ENCODE measurements at regions not wholly inside any gene's neighbourhood (a gene's known extent, or its start where the extent isn't known, plus 50 kb on each side); places are given as distances from the start of the nearest gene placed in this dataset.
"Not testable (repeated sequence)": the region's sequence is repeated elsewhere in the genome, so short reads cannot be mapped to it uniquely, and the experiment has no call there.

DNA sequence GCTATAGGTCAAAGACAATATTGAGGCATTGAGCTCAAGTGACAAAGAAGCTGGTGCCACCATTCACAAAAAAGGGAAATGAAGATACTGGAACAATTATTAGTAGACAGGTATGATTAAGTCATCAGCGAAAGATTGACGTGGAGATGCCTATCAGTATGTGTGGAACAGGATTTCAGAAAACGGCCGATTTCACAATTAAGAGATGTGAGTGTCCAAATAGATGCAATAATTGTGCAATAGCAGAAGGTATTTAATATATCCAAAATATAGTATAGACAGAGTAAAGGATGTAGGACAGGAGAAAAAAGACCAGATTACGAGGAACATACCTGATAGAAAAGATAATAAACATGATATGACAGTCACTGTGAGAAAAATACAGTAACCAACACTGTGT lies 433.1 kb downstream of the C12orf50 start:
- H3K36me3 ChIP-seq = no peaks in the 10 kb centered on the region
- no peaks in the 10 kb centered on the region for H3K27me3 ChIP-seq
- WGBS, 2 donors (ENCODE audit: low coverage in 1 of 2) = 85 to 89% methylated on average over 5 of the region's 5 CpGs
- no peak for DNase-seq
- no peaks in the 10 kb centered on the region for H3K4me1 ChIP-seq
- H3K9me3 ChIP-seq = no peaks in the 10 kb centered on the region
- in situ Hi-C loops (cut with MboI; ENCODE audit: low pct_ligation_motif_present in 1 of 4, low pct_unique_long_range_greater_than_20kb in 1 of 4, low sequenced_read_pairs in 3 of 4) = no loop called here
- H3K27ac ChIP-seq = no peak overlapping the region
- H3K4me3 ChIP-seq = no peak overlapping the region
- TF ChIP-seq EP300 (IDR thresholded peaks at IDR 0.05; ENCODE audit: low read depth) (no peak), POLR2A (IDR thresholded peaks at IDR 0.05) (no peak), POLR2AphosphoS5 (IDR thresholded peaks at IDR 0.05) (no peak)
- TF ChIP-seq, protein P1, sequence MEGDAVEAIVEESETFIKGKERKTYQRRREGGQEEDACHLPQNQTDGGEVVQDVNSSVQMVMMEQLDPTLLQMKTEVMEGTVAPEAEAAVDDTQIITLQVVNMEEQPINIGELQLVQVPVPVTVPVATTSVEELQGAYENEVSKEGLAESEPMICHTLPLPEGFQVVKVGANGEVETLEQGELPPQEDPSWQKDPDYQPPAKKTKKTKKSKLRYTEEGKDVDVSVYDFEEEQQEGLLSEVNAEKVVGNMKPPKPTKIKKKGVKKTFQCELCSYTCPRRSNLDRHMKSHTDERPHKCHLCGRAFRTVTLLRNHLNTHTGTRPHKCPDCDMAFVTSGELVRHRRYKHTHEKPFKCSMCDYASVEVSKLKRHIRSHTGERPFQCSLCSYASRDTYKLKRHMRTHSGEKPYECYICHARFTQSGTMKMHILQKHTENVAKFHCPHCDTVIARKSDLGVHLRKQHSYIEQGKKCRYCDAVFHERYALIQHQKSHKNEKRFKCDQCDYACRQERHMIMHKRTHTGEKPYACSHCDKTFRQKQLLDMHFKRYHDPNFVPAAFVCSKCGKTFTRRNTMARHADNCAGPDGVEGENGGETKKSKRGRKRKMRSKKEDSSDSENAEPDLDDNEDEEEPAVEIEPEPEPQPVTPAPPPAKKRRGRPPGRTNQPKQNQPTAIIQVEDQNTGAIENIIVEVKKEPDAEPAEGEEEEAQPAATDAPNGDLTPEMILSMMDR (IDR thresholded peaks at IDR 0.05) = no peak
- intact Hi-C loops (cut with DNase I; ENCODE audit: low total_unique reads) = no loop called here

GRCh38 chr12:87585882-87586557 lies 443.2 kb downstream of the C12orf50 start:
- Histone ChIP-seq H3K4me1 (no peaks in the 10 kb centered on the region), H3K27me3 (no peaks in the 10 kb centered on the region), H3K9me3 (no peaks in the 10 kb centered on the region), H3K27ac (no peak overlapping the region), H3K36me3 (no peaks in the 10 kb centered on the region), H3K4me3 (no peak overlapping the region)
- no peak for TF ChIP-seq POLR2AphosphoS5 (IDR thresholded peaks at IDR 0.05)
- TF ChIP-seq POLR2A (IDR thresholded peaks at IDR 0.05) = no peak
- TF ChIP-seq EP300 (IDR thresholded peaks at IDR 0.05; ENCODE audit: low read depth) = no peak
- TF ChIP-seq, protein P1 (IDR thresholded peaks at IDR 0.05) = no peak
- in situ Hi-C loops (cut with MboI; ENCODE audit: low pct_ligation_motif_present in 1 of 4, low pct_unique_long_range_greater_than_20kb in 1 of 4, low sequenced_read_pairs in 3 of 4) (no loop called here), intact Hi-C loops (cut with DNase I; ENCODE audit: low total_unique reads) (no loop called here)
- 55 to 58% methylated on average over 2 of the region's 2 CpGs for WGBS, 2 donors (ENCODE audit: low coverage in 1 of 2)
- no peak for DNase-seq

DNA sequence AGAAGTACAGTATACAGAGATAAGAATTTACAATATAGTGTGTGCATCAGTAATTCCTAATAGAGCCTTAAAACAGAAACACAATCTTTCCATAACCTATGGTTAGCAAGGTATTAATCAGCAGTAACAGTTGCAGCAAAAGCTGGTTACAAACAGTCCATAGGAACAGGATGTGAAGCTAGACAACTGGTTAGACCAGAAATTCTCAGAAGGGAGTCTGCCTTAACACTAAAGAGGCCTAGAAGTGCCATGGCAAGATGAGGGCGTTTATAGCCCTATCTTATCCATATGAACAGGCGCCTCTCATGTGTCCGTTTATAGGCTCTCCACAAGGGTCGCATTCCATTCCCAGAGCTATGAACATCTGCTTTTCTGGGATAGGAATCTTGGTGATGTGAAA lies 450.1 kb downstream of the C12orf50 start:
- intact Hi-C loops (cut with DNase I; ENCODE audit: low total_unique reads); H3K9me3 ChIP-seq; H3K36me3 ChIP-seq; H3K4me3 ChIP-seq; in situ Hi-C loops (cut with MboI; ENCODE audit: low pct_ligation_motif_present in 1 of 4, low pct_unique_long_range_greater_than_20kb in 1 of 4, low sequenced_read_pairs in 3 of 4); DNase-seq; H3K27me3 ChIP-seq; H3K27ac ChIP-seq; H3K4me1 ChIP-seq: not testable (repeated sequence)
- WGBS, 2 donors (ENCODE audit: low coverage in 1 of 2) = 71 to 76% methylated on average over 4 of the region's 4 CpGs

DNA sequence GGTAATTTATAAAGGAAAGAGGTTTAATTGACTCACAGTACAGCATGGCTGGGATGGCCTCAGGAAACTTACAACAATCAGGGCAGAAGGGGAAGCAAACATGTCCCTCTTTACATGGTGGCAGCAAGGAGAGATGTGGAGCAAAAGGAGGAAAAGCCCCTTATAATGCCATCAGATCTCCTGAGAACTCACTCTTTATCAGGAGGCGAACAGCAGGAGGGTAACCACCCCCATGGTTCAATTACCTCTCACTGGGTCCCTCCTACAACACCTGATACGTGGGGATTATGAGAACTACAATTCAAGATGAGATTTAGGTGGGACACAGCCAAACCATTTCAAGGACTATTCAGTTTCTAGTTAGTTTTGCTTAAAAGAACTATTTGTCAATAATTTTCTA lies 453.3 kb downstream of the C12orf50 start:
- Histone ChIP-seq H3K36me3 (no peaks in the 10 kb centered on the region), H3K4me3 (no peak overlapping the region), H3K27ac (no peak overlapping the region), H3K9me3 (no peaks in the 10 kb centered on the region), H3K27me3 (no peaks in the 10 kb centered on the region), H3K4me1 (no peaks in the 10 kb centered on the region)
- DNase-seq = no peak
- 47 to 51% methylated on average over 2 of the region's 2 CpGs for WGBS, 2 donors (ENCODE audit: low coverage in 1 of 2)
- in situ Hi-C loops (cut with MboI; ENCODE audit: low pct_ligation_motif_present in 1 of 4, low pct_unique_long_range_greater_than_20kb in 1 of 4, low sequenced_read_pairs in 3 of 4) (no loop called here), intact Hi-C loops (cut with DNase I; ENCODE audit: low total_unique reads) (no loop called here)
- no peak for TF ChIP-seq EP300 (IDR thresholded peaks at IDR 0.05; ENCODE audit: low read depth)
- TF ChIP-seq POLR2AphosphoS5 (IDR thresholded peaks at IDR 0.05) = no peak

- H3K4me3 ChIP-seq; in situ Hi-C loops (cut with MboI; ENCODE audit: low pct_ligation_motif_present in 1 of 4, low pct_unique_long_range_greater_than_20kb in 1 of 4, low sequenced_read_pairs in 3 of 4); H3K27me3 ChIP-seq; H3K27ac ChIP-seq; intact Hi-C loops (cut with DNase I; ENCODE audit: low total_unique reads); H3K4me1 ChIP-seq; H3K36me3 ChIP-seq; H3K9me3 ChIP-seq; DNase-seq: not testable (repeated sequence)
- WGBS, 2 donors (ENCODE audit: low coverage in 1 of 2) = 83 to 88% methylated on average over 4 of the region's 4 CpGs
Observed at GRCh38 chr12:87566918-87567317, 462.3 kb downstream of the C12orf50 start.

DNA sequence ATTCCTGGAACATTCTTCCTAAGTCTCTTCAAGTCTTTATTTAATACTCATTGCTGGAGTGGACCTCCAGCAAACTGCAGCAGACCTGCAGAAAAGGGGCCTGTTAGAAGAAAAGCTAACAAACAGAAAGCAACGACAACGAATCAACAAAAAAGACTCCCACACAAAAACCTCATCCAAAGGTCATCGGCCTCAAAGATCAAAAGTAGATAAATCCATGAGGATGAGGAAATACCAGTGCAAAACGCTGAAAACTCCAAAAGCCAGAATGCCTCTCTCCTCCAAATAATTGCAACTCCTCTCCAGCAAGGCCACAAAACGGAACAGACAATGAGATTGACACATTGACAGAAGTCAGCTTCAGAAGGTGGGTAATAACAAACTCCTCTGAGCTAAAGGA lies 472.2 kb downstream of the C12orf50 start:
- in situ Hi-C loops (cut with MboI; ENCODE audit: low pct_ligation_motif_present in 1 of 4, low pct_unique_long_range_greater_than_20kb in 1 of 4, low sequenced_read_pairs in 3 of 4) (no loop called here), intact Hi-C loops (cut with DNase I; ENCODE audit: low total_unique reads) (no loop called here)
- Histone ChIP-seq H3K27ac (no peak overlapping the region), H3K36me3 (no peaks in the 10 kb centered on the region), H3K27me3 (no peaks in the 10 kb centered on the region), H3K4me3 (no peak overlapping the region), H3K9me3 (no peaks in the 10 kb centered on the region), H3K4me1 (no peaks in the 10 kb centered on the region)
- DNase-seq = no peak
- WGBS, 2 donors (ENCODE audit: low coverage in 1 of 2) = 79 to 81% methylated on average over 5 of the region's 5 CpGs
- no peak for TF ChIP-seq EP300 (IDR thresholded peaks at IDR 0.05; ENCODE audit: low read depth)
- TF ChIP-seq, protein P1 (IDR thresholded peaks at IDR 0.05) = no peak
- TF ChIP-seq POLR2A (IDR thresholded peaks at IDR 0.05) = no peak
- no peak for TF ChIP-seq POLR2AphosphoS5 (IDR thresholded peaks at IDR 0.05)

GRCh38 chr12:87531213-87531612 lies 498.0 kb downstream of the C12orf50 start:
- H3K4me3 ChIP-seq; in situ Hi-C loops (cut with MboI; ENCODE audit: low pct_ligation_motif_present in 1 of 4, low pct_unique_long_range_greater_than_20kb in 1 of 4, low sequenced_read_pairs in 3 of 4); DNase-seq; intact Hi-C loops (cut with DNase I; ENCODE audit: low total_unique reads); H3K9me3 ChIP-seq; H3K27ac ChIP-seq; H3K36me3 ChIP-seq; H3K27me3 ChIP-seq; H3K4me1 ChIP-seq: not testable (repeated sequence)
- 70% methylated on average over 5 of the region's 5 CpGs; no CpG with 5 or more reads in 1 of the 2 donors for WGBS, 2 donors (ENCODE audit: low coverage in 1 of 2)

Measured in transverse colon (tissue), 4 donors.